ENCODE measurements at regions not wholly inside any gene's neighbourhood (a gene's known extent, or its start where the extent isn't known, plus 50 kb on each side); places are given as distances from the start of the nearest gene placed in this dataset.

DNA sequence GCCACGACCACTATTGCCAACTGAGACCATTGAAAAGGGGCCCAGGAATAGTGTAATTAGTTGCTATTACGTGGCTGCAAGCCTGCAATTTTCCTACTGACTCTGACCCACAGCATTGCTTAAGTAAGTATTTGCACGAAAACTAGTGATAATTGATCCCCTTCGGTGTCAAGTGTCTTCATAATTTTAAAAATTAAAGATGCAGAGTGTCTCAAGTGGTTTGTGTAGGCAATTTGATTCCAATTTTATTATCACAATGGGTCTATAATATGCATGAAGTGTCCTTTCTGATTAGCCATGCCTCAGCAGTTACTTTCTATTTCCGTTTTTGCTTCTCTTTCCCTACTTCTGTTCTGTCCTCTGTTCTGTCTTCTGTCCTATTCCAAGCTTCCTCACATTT, 259.2 kb downstream of the C3orf38 start:
- no peak for TF ChIP-seq SIN3A (IDR thresholded peaks at IDR 0.05; ENCODE audit: borderline replicate concordance, insufficient read depth, low read depth, low read length)
- TF ChIP-seq, protein P1, sequence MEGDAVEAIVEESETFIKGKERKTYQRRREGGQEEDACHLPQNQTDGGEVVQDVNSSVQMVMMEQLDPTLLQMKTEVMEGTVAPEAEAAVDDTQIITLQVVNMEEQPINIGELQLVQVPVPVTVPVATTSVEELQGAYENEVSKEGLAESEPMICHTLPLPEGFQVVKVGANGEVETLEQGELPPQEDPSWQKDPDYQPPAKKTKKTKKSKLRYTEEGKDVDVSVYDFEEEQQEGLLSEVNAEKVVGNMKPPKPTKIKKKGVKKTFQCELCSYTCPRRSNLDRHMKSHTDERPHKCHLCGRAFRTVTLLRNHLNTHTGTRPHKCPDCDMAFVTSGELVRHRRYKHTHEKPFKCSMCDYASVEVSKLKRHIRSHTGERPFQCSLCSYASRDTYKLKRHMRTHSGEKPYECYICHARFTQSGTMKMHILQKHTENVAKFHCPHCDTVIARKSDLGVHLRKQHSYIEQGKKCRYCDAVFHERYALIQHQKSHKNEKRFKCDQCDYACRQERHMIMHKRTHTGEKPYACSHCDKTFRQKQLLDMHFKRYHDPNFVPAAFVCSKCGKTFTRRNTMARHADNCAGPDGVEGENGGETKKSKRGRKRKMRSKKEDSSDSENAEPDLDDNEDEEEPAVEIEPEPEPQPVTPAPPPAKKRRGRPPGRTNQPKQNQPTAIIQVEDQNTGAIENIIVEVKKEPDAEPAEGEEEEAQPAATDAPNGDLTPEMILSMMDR (IDR thresholded peaks at IDR 0.05) = no peak
- TF ChIP-seq POLR2AphosphoS5 (IDR thresholded peaks at IDR 0.05; ENCODE audit: low read depth, low read length) = no peak
- TF ChIP-seq, protein P2, sequence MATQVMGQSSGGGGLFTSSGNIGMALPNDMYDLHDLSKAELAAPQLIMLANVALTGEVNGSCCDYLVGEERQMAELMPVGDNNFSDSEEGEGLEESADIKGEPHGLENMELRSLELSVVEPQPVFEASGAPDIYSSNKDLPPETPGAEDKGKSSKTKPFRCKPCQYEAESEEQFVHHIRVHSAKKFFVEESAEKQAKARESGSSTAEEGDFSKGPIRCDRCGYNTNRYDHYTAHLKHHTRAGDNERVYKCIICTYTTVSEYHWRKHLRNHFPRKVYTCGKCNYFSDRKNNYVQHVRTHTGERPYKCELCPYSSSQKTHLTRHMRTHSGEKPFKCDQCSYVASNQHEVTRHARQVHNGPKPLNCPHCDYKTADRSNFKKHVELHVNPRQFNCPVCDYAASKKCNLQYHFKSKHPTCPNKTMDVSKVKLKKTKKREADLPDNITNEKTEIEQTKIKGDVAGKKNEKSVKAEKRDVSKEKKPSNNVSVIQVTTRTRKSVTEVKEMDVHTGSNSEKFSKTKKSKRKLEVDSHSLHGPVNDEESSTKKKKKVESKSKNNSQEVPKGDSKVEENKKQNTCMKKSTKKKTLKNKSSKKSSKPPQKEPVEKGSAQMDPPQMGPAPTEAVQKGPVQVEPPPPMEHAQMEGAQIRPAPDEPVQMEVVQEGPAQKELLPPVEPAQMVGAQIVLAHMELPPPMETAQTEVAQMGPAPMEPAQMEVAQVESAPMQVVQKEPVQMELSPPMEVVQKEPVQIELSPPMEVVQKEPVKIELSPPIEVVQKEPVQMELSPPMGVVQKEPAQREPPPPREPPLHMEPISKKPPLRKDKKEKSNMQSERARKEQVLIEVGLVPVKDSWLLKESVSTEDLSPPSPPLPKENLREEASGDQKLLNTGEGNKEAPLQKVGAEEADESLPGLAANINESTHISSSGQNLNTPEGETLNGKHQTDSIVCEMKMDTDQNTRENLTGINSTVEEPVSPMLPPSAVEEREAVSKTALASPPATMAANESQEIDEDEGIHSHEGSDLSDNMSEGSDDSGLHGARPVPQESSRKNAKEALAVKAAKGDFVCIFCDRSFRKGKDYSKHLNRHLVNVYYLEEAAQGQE (IDR thresholded peaks at IDR 0.05; ENCODE audit: insufficient read depth in 1 of 2, low read depth in 2 of 2, low read length in 1 of 2) = no peak
- no peak for TF ChIP-seq TCF7L2 (IDR thresholded peaks at IDR 0.05; ENCODE audit: low read depth, low read length)
- no peaks in the 10 kb centered on the region for H3K9me3 ChIP-seq (ENCODE audit: control insufficient read depth, insufficient read depth, low read depth, low read length)
- no peak overlapping the region for H3K4me3 ChIP-seq (ENCODE audit: low read depth in 2 of 2, low read length in 2 of 2)
- no peaks in the 10 kb centered on the region for H3K36me3 ChIP-seq (ENCODE audit: control insufficient read depth, insufficient read depth, low read length)
- H3K4me1 ChIP-seq (ENCODE audit: control insufficient read depth, insufficient read depth, low read length) = no peaks in the 10 kb centered on the region
- in situ Hi-C loops (cut with HindIII; ENCODE audit: low pct_unique_long_range_greater_than_20kb, low sequenced_read_pairs) (no loop called here), intact Hi-C loops (cut with micrococcal nuclease; ENCODE audit: unreplicated experiment) (no loop called here)
- CTCF ChIA-PET = no interaction called here
- POLR2A ChIA-PET = no interaction called here
- no peak for DNase-seq (ENCODE audit: low read depth, low spot score)
- ATAC-seq = no peak
- no peak overlapping the region for H3K27ac ChIP-seq (ENCODE audit: low read length)
- H3K27me3 ChIP-seq (ENCODE audit: control insufficient read depth, insufficient read depth, low read length) = no peaks in the 10 kb centered on the region
- BruUV-seq (replicated peaks) = no TSS peak

DNA sequence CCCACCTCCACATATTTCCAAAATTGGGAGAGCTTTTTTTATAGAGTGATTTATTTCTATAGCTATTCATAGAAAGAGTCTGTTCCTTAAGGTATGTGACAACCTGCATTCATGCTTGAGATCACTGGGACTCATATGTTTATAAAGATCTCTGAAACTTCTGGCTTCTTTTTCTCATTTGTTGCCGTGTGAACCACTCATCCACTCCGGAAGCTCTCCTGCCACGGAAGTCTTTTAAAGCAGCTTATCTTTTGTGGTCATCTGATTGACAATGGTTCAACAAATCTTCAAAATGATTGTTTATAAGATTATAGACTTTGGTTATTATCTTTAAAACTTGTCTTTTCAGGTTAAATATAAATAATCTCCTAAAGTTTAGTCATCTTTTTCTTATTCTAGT, 260.5 kb downstream of the C3orf38 start:
- DNase-seq (ENCODE audit: low read depth, low spot score) = no peak
- in situ Hi-C loops (cut with HindIII; ENCODE audit: low pct_unique_long_range_greater_than_20kb, low sequenced_read_pairs) (no loop called here), intact Hi-C loops (cut with micrococcal nuclease; ENCODE audit: unreplicated experiment) (no loop called here)
- Histone ChIP-seq H3K27me3 (ENCODE audit: control insufficient read depth, insufficient read depth, low read length) (no peaks in the 10 kb centered on the region), H3K9me3 (ENCODE audit: control insufficient read depth, insufficient read depth, low read depth, low read length) (no peaks in the 10 kb centered on the region), H3K4me3 (ENCODE audit: low read depth in 2 of 2, low read length in 2 of 2) (no peak overlapping the region), H3K36me3 (ENCODE audit: control insufficient read depth, insufficient read depth, low read length) (no peaks in the 10 kb centered on the region), H3K27ac (ENCODE audit: low read length) (no peak overlapping the region), H3K4me1 (ENCODE audit: control insufficient read depth, insufficient read depth, low read length) (no peaks in the 10 kb centered on the region)
- POLR2A ChIA-PET = no interaction called here
- TF ChIP-seq, protein P2 (IDR thresholded peaks at IDR 0.05; ENCODE audit: insufficient read depth in 1 of 2, low read depth in 2 of 2, low read length in 1 of 2) = no peak
- TF ChIP-seq POLR2AphosphoS5 (IDR thresholded peaks at IDR 0.05; ENCODE audit: low read depth, low read length) = no peak
- TF ChIP-seq SIN3A (IDR thresholded peaks at IDR 0.05; ENCODE audit: borderline replicate concordance, insufficient read depth, low read depth, low read length) = no peak
- TF ChIP-seq TCF7L2 (IDR thresholded peaks at IDR 0.05; ENCODE audit: low read depth, low read length) = no peak
- TF ChIP-seq, protein P1 (IDR thresholded peaks at IDR 0.05) = no peak
- BruUV-seq (replicated peaks) = no TSS peak
- ATAC-seq = no peak
- CTCF ChIA-PET = interaction anchor here (0.5 kb wide), 1 partner anchor 1724 kb away, joined by 3 read pairs; no protein-coding TSS in a partner anchor

Data from Panc1 (cell line).